GM12801 (cell line): ENCODE measurements at regions not wholly inside any gene's neighbourhood (a gene's known extent, or its start where the extent isn't known, plus 50 kb on each side); places are given as distances from the start of the nearest gene placed in this dataset.

Experiments
- TF ChIP-seq, protein P1 (sequence below): IDR thresholded peaks from one replicate; pipeline ENCODE4 v1.5.1; 2011; ENCODE audit warnings: control low read depth; ENCODE audit not compliant: insufficient read length; ENCODE audit errors: extremely low read depth

DNA sequence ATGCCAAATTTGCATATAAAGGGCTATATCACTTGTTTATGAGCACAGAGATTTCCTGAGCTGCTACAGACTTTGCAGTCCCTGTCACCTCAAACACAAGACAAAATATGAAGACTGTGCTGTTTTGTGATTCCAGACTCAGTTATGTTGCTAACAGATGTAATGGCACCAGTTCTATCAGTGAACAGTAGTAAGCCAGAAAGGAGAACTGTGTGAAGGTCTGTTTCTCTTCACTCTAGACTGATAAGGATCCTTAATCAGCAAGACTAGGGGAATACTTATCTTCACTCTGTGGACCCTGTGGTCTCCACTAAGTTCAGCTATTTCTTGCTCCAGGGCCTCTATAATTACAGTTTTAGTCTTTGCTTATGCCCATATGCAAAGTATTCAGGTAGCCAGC, 82.7 kb downstream of the ANXA5 start:
- TF ChIP-seq, protein P1, sequence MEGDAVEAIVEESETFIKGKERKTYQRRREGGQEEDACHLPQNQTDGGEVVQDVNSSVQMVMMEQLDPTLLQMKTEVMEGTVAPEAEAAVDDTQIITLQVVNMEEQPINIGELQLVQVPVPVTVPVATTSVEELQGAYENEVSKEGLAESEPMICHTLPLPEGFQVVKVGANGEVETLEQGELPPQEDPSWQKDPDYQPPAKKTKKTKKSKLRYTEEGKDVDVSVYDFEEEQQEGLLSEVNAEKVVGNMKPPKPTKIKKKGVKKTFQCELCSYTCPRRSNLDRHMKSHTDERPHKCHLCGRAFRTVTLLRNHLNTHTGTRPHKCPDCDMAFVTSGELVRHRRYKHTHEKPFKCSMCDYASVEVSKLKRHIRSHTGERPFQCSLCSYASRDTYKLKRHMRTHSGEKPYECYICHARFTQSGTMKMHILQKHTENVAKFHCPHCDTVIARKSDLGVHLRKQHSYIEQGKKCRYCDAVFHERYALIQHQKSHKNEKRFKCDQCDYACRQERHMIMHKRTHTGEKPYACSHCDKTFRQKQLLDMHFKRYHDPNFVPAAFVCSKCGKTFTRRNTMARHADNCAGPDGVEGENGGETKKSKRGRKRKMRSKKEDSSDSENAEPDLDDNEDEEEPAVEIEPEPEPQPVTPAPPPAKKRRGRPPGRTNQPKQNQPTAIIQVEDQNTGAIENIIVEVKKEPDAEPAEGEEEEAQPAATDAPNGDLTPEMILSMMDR, result no peak

DNA sequence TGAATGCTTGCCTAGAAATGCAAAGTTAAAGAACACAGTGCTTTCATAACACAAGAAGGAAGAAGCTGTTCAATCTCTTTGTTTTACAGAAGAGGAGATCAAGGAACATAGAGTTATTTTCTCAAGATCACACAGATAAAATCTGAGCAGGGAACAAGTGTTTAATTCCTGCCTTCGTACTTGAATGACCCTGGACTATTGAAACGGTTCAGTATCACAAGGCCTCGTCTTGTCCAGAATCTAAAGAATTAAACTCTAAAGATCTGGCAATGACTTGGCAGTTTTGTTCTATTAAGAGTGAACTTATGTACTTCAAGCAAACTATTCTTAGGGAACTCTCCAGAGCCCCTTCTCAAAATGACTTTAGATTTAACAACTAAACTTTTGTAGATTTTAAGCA, 97.7 kb downstream of the ANXA5 start:
- TF ChIP-seq, protein P1, result no peak

DNA sequence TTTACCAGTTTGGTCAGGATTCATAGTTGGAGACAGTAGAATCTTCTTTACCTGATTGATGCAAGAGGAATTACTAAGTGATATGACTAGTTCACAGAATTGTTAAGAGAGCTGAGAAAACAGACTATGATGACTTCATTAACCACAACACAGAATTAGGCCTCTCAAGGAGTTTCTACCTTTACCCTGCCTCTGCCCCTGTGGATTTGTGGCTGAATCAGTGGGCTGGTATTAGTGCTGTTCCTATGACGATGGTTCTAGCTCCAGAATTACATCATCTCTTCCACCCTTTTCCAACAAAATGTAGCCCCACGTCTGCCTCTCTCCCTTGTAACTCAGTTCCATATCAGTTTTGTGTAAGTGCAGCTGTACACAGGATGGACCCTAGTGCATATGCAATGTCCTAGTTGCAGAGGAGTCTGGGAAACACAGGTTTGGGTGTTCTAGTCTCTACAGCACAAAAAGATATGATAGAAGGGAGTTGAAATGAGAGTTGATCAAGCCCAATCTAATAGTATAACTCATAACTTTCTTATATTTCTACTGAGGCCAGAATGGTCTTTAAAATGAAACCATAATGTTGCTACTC, 99.3 kb downstream of the ANXA5 start:
- TF ChIP-seq, protein P1, result no peak

DNA sequence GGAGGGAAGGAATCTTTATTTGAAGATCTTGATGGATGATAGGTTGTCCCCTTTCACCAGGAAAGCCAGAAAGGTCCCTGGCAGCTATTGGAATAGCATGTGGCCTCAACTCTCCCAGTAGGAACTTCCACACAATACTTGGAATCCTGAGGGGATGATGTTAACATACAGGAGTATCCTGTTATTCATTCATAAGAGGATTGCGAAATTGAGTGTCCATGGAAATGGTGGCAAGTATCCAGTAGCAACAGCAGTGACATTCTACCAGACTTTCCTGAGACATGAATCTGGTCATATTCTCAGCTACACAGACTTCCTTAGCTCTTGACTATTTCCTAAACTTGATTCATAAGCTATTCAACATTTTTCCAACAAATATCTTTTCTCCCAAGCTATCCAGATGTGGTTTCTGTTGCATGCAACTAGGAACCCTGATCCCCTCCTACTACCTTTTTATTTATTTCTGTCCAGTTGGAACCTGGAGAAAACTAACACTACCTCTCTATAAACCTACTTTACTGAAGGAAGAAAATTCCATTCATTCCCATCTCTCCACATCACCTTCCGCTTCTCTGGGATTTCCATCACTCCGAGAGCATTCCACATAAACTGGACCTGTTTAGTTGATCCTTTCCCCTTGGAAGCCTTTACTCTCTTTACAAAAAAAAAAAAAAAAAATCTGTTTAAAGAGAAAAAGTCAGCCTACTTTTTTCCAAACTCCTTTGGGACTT, 101.8 kb downstream of the ANXA5 start:
- TF ChIP-seq, protein P1, result no peak

DNA sequence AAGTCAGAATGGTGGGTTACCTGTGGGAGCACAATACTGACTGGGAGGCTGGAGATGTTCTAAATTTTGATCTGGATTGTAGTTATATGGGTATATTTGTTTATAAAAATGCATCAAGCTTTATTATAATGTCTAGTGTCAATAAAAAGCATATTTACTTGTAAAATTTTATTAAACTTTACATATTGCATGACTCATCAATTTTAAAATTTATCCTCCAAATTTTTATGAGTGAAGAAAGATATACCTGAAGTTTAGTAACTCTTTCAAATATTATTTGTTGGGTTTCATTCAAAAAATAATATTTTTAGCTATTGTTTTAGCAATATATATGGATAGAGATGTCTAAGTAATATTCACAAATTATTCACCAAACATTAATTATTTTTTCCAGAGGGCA, 103.0 kb downstream of the ANXA5 start:
- TF ChIP-seq, protein P1, result no peak

DNA sequence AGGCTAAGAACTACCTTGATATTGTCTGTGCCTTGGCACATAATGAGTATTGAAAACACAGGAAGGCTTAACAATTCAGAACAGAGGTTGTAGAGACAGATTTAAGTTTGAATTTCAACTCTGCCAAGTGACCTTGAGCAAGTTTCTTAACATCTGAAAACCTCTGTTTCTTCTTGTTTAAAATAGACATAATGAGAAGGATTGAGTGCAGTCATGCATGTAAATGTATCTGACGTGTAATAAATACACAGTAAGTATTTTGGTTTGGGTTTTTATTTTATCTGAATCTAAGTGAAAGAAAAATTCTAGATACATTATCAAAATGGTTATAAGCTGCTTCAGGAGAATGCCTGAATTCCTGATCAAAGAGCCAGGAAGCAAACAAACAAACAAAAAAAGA, 111.9 kb downstream of the ANXA5 start:
- TF ChIP-seq, protein P1, result no peak

DNA sequence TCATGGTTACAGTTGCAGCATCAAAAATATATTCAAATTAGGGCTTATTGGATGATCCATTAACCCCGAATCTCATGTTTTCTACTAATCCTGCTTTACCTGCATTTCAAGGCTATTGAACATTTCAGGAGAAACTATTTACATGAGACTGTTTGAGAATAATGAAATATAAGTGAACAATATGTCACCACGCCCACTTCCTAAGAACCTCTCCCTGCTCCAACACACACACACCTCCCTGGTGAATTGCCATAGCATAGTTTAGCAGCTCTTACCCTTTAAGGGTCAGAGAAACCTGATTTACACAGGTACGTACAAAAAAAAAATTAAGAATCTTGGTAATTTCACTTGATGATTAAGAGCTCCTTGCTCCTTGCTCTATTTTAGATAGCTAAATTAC, 113.4 kb downstream of the ANXA5 start:
- TF ChIP-seq, protein P1, result no peak
